Inflammatory macrophage treated with lipopolysaccharide for 4 hours (primary cell): ENCODE measurements at regions not wholly inside any gene's neighbourhood (a gene's known extent, or its start where the extent isn't known, plus 50 kb on each side); places are given as distances from the start of the nearest gene placed in this dataset.

Experiments
- DNase-seq: peaks from one replicate; pipeline ENCODE4 v3.0.0-alpha.2; 2020

- peak; percentile 56 for DNase-seq
Observed at GRCh38 chr12:93106910-93107309, 177.8 kb upstream of the EEA1 start.

- no peak for DNase-seq
Observed at GRCh38 chr12:93107514-93108312, 178.6 kb upstream of the EEA1 start.

- no peak for DNase-seq
Observed at GRCh38 chr12:93108985-93109384, 179.9 kb upstream of the EEA1 start.

GRCh38 chr12:93109551-93110203 lies 180.6 kb upstream of the EEA1 start:
- DNase-seq, result peak; percentile 73

GRCh38 chr12:93111773-93112172 lies 182.7 kb upstream of the EEA1 start:
- DNase-seq, result peak; percentile 56

- peak; percentile 28 for DNase-seq
Observed at GRCh38 chr12:93113317-93114006, 184.4 kb upstream of the EEA1 start.

- DNase-seq, result peak; percentile 36
Observed at GRCh38 chr12:93115198-93115601, 186.1 kb upstream of the EEA1 start.

- no peak for DNase-seq
Observed at GRCh38 chr12:93115646-93116045, 186.6 kb upstream of the EEA1 start.

- no peak for DNase-seq
Observed at GRCh38 chr12:93116632-93117031, 187.5 kb upstream of the EEA1 start.

- no peak for DNase-seq
Observed at GRCh38 chr12:93121729-93122488, 192.8 kb upstream of the EEA1 start.

GRCh38 chr12:93122569-93123091 lies 193.5 kb upstream of the EEA1 start:
- peak; percentile 25 for DNase-seq

GRCh38 chr12:93125126-93125525 lies 196.0 kb upstream of the EEA1 start:
- DNase-seq, result no peak

GRCh38 chr12:93126069-93126474 lies 197.0 kb upstream of the EEA1 start:
- no peak for DNase-seq

GRCh38 chr12:93127107-93127560 lies 198.0 kb upstream of the EEA1 start:
- DNase-seq, result no peak

GRCh38 chr12:93127582-93128331 lies 198.7 kb upstream of the EEA1 start:
- peak; percentile 69 for DNase-seq

GRCh38 chr12:93128332-93128707 lies 199.2 kb upstream of the EEA1 start:
- no peak for DNase-seq

GRCh38 chr12:93130366-93131054 lies 201.4 kb upstream of the EEA1 start:
- peak; percentile 57 for DNase-seq

GRCh38 chr12:93133361-93133760 lies 204.3 kb upstream of the EEA1 start:
- no peak for DNase-seq

- DNase-seq, result peak; percentile 63
Observed at GRCh38 chr12:93134175-93134890, 205.2 kb upstream of the EEA1 start.

GRCh38 chr12:93134893-93135285 lies 205.8 kb upstream of the EEA1 start:
- peak; percentile 63 for DNase-seq
